HL-60 (cell line): ENCODE measurements at regions not wholly inside any gene's neighbourhood (a gene's known extent, or its start where the extent isn't known, plus 50 kb on each side); places are given as distances from the start of the nearest gene placed in this dataset.

Source experiments
- DNase-seq, 2 experiments: peaks; one replicate each; pipeline ENCODE4 v3.0.0-alpha.2; 2010 to 2020; ENCODE audit warnings: low read depth in 1 of 2, low spot score in 1 of 2
- H3K27ac ChIP-seq: fragments of 250-450 bp; sonication (Bioruptor Pico); replicated peaks from 2 replicates; pipeline ENCODE4 v1.5.1; 2020; ENCODE audit warnings: mild to moderate bottlenecking, moderate library complexity
- H3K27me3 ChIP-seq: fragments of 250-450 bp; sonication (Bioruptor Pico); 2 replicates; pipeline ENCODE4 v1.5.1; 2021; ENCODE audit warnings: mild to moderate bottlenecking, moderate library complexity; ENCODE audit not compliant: insufficient read depth, poor library complexity, severe bottlenecking
- H3K4me3 ChIP-seq: replicated peaks from 2 replicates; pipeline ENCODE4 v1.5.1; 2011; ENCODE audit warnings: mild to moderate bottlenecking, control low read depth, low read length; ENCODE audit not compliant: insufficient read depth
- GABPA ChIP-seq: IDR thresholded peaks from 2 replicates; pipeline ENCODE4 v1.6.1; 2012; ENCODE audit warnings: low read depth
- POLR2AphosphoS5 ChIP-seq: IDR thresholded peaks from 2 replicates; pipeline ENCODE4 v1.6.1; 2012; ENCODE audit warnings: low read depth
- SPI1 ChIP-seq: IDR thresholded peaks from 2 replicates; pipeline ENCODE4 v1.6.1; 2012; ENCODE audit warnings: low read depth, mild to moderate bottlenecking, borderline replicate concordance
- TF ChIP-seq, protein P1 (sequence below): IDR thresholded peaks from one replicate; pipeline ENCODE4 v1.5.1; 2011; ENCODE audit warnings: low read length, control low read depth, inconsistent platforms; ENCODE audit not compliant: insufficient read depth
- TF ChIP-seq, protein P2 (sequence below): IDR thresholded peaks from 2 replicates; pipeline ENCODE4 v1.6.1; 2012; ENCODE audit warnings: low read depth; ENCODE audit not compliant: insufficient replicate concordance

DNA sequence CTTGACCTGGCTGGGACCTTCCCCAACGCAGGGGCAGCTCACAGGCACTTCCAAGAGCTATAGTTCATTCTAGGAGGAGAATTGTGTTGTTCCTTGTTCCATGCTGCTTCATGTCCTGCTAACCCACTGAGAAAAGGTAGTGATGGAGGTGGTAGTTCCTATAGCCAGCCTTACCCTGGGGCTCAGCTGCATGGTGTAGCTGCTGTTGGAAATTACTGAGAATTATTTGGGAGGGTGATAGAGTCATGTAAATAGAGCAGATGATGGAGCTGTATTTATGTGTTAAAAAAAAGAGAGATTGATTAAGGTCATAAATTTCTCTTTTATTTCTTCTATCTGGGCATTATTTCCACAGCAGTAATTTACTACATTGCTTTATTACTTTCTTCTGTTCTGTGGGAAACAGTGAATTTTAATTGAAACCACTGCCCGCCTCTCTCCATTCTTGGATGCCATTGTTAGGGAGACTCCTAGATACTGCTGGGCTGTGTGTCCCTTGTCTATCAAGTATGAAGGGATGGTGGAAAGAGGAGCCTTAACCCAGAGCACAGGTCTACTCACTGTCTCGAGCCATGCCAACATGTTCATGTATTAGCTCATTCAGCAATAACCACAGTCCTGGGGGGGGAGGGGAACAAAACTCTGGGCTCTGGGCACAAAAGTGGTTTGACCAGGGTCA lies 309.2 kb downstream of the FAT3 start:
- no peak overlapping the region for H3K27ac ChIP-seq
- no peak overlapping the region for H3K4me3 ChIP-seq
- no peaks in the 10 kb centered on the region for H3K27me3 ChIP-seq
- TF ChIP-seq, protein P1, sequence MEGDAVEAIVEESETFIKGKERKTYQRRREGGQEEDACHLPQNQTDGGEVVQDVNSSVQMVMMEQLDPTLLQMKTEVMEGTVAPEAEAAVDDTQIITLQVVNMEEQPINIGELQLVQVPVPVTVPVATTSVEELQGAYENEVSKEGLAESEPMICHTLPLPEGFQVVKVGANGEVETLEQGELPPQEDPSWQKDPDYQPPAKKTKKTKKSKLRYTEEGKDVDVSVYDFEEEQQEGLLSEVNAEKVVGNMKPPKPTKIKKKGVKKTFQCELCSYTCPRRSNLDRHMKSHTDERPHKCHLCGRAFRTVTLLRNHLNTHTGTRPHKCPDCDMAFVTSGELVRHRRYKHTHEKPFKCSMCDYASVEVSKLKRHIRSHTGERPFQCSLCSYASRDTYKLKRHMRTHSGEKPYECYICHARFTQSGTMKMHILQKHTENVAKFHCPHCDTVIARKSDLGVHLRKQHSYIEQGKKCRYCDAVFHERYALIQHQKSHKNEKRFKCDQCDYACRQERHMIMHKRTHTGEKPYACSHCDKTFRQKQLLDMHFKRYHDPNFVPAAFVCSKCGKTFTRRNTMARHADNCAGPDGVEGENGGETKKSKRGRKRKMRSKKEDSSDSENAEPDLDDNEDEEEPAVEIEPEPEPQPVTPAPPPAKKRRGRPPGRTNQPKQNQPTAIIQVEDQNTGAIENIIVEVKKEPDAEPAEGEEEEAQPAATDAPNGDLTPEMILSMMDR, result no peak
- TF ChIP-seq, protein P2, sequence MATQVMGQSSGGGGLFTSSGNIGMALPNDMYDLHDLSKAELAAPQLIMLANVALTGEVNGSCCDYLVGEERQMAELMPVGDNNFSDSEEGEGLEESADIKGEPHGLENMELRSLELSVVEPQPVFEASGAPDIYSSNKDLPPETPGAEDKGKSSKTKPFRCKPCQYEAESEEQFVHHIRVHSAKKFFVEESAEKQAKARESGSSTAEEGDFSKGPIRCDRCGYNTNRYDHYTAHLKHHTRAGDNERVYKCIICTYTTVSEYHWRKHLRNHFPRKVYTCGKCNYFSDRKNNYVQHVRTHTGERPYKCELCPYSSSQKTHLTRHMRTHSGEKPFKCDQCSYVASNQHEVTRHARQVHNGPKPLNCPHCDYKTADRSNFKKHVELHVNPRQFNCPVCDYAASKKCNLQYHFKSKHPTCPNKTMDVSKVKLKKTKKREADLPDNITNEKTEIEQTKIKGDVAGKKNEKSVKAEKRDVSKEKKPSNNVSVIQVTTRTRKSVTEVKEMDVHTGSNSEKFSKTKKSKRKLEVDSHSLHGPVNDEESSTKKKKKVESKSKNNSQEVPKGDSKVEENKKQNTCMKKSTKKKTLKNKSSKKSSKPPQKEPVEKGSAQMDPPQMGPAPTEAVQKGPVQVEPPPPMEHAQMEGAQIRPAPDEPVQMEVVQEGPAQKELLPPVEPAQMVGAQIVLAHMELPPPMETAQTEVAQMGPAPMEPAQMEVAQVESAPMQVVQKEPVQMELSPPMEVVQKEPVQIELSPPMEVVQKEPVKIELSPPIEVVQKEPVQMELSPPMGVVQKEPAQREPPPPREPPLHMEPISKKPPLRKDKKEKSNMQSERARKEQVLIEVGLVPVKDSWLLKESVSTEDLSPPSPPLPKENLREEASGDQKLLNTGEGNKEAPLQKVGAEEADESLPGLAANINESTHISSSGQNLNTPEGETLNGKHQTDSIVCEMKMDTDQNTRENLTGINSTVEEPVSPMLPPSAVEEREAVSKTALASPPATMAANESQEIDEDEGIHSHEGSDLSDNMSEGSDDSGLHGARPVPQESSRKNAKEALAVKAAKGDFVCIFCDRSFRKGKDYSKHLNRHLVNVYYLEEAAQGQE, result no peak
- TF ChIP-seq SPI1 (no peak), GABPA (no peak), POLR2AphosphoS5 (no peak)
- DNase-seq, result no peak

DNA sequence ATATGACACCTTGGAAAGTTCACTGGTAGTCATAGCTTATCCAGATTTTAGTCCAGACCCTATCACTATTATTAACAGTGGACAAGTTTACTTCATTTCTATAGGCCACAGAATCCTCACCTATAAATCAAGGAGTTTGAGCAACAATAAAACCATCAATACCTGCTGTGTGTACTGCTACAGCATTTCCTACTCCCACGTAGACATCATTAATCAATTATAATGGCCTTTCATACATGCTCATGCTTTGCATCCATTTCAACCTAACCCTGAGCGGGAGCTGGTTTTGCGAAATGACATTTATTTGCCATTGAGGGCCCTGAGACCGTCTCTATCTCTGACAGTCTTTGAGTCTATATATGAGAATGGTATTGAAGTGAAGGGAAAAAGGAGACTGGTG lies 312.3 kb downstream of the FAT3 start:
- Histone ChIP-seq H3K27me3 (no peaks in the 10 kb centered on the region), H3K27ac (no peak overlapping the region), H3K4me3 (no peak overlapping the region)
- no peak for DNase-seq
- TF ChIP-seq SPI1 (no peak), GABPA (no peak), POLR2AphosphoS5 (no peak)
- TF ChIP-seq, protein P2, result no peak
- TF ChIP-seq, protein P1, result no peak

DNA sequence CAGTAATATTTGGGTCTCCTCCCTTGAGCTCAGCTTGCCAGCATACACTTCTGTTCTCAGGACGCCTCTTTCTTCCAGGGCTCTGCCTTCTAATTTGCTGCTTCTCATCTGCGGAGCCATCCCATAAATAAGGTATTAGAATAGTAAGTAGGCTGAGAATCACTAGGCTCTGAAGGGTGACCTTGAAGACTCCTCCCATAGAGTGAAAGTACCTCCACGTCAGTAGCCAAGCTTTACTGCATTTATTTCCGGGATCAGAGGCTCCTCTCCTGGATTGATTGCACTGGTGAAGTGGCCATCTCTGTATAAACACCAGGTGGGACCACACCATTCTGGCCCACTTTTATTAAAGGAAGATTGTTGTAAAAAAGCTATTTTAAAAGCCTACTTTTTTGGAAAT lies 315.5 kb downstream of the FAT3 start:
- TF ChIP-seq GABPA (no peak), SPI1 (no peak), POLR2AphosphoS5 (no peak)
- TF ChIP-seq, protein P2, result no peak
- TF ChIP-seq, protein P1, result no peak
- Histone ChIP-seq H3K4me3 (no peak overlapping the region), H3K27ac (no peak overlapping the region), H3K27me3 (no peaks in the 10 kb centered on the region)
- DNase-seq, result no peak
